CD4-positive, alpha-beta T cell (primary cell): ENCODE measurements at regions not wholly inside any gene's neighbourhood (a gene's known extent, or its start where the extent isn't known, plus 50 kb on each side); places are given as distances from the start of the nearest gene placed in this dataset.
"Not testable (repeated sequence)": the region's sequence is repeated elsewhere in the genome, so short reads cannot be mapped to it uniquely, and the experiment has no call there.

Source experiments
- ATAC-seq: fragments of 200-7000 bp; cut with Tn5 transposase; one replicate; pipeline ENCODE4 v1.10.0; 2022; ENCODE audit warnings: mild to moderate bottlenecking; ENCODE audit not compliant: poor library complexity
- CTCF ChIA-PET: fragments of 350-600 bp; sonication (Branson Sonifier 250); formaldehyde crosslinking; loops from one replicate; lab custom pipeline; 2021; ENCODE audit warnings: antibody characterized with exemption, inconsistent platforms; lab: Charles Lee
- POLR2A ChIA-PET: fragments of 350-600 bp; sonication (Branson Sonifier 250); formaldehyde crosslinking; loops from one replicate; lab custom pipeline; 2021; ENCODE audit warnings: antibody characterized with exemption, inconsistent platforms; lab: Charles Lee
- DNase-seq, 14 experiments: peaks; one replicate each; pipeline ENCODE4 v3.0.0-alpha.2; 2013 to 2020; ENCODE audit warnings: mixed read lengths in 2 of 14
- H3K27ac ChIP-seq, 2 donors: one replicate each; pipeline versions ENCODE4 v1.5.1 to v1.7.0; 2013; ENCODE audit warnings: low read length in 2 of 2, low read depth in 1 of 2, mild to moderate bottlenecking in 1 of 2
- H3K27me3 ChIP-seq, 2 experiments: 1 replicate in 1 of 2; 2 replicates in 1 of 2; pipeline versions ENCODE4 v1.6.1 to v1.7.0; 2013; ENCODE audit warnings: low read length in 2 of 2, control low read depth in 1 of 2, mild to moderate bottlenecking in 1 of 2, moderate library complexity in 1 of 2; ENCODE audit not compliant: insufficient read depth in 2 of 2, control insufficient read depth in 1 of 2
- H3K36me3 ChIP-seq: one replicate; pipeline ENCODE4 v1.6.1; 2013; ENCODE audit warnings: low read length, control low read depth; ENCODE audit not compliant: insufficient read depth
- H3K4me1 ChIP-seq: one replicate; pipeline ENCODE4 v1.6.1; 2013; ENCODE audit warnings: low read length, control low read depth; ENCODE audit not compliant: insufficient read depth
- H3K4me3 ChIP-seq: one replicate; pipeline ENCODE4 v1.5.1; 2013; ENCODE audit warnings: mild to moderate bottlenecking, low read length, moderate library complexity
- H3K9me3 ChIP-seq, 2 experiments: 1 replicate in 1 of 2; 2 replicates in 1 of 2; pipeline versions ENCODE4 v1.6.1 to v1.7.0; 2013; ENCODE audit warnings: low read length in 2 of 2, mild to moderate bottlenecking in 2 of 2, control low read depth in 1 of 2, moderate library complexity in 1 of 2; ENCODE audit not compliant: control insufficient read depth in 1 of 2, insufficient read depth in 1 of 2
- H3K27ac Mint-ChIP-seq: one replicate; pipeline ENCODE4 v1.8.0; 2020; ENCODE audit warnings: mixed read lengths
- H3K27me3 Mint-ChIP-seq: one replicate; pipeline ENCODE4 v1.8.0; 2021; ENCODE audit warnings: mixed read lengths
- H3K36me3 Mint-ChIP-seq: one replicate; pipeline ENCODE4 v1.8.0; 2021; ENCODE audit warnings: low read depth, mixed read lengths
- H3K4me1 Mint-ChIP-seq: one replicate; pipeline ENCODE4 v1.8.0; 2021; ENCODE audit warnings: low read depth, mixed read lengths
- H3K4me3 Mint-ChIP-seq: one replicate; pipeline ENCODE4 v1.8.0; 2020; ENCODE audit warnings: mild to moderate bottlenecking, mixed read lengths
- H3K9me3 Mint-ChIP-seq: one replicate; pipeline ENCODE4 v1.8.0; 2020; ENCODE audit warnings: mixed read lengths
- intact Hi-C, 2 experiments: fragments of 100-400 bp; cut with DNase I in 1 of 2; cut with micrococcal nuclease in 1 of 2; formaldehyde crosslinking; loops; one replicate each; pipeline versions ENCODE4 v1.15.1 to v1.9.0; 2023 to 2025; cut with DNase I, micrococcal nuclease
- TF ChIP-seq, protein P1 (sequence below): fragments of 200-600 bp; IDR thresholded peaks from one replicate; pipeline ENCODE4 v1.8.0; 2022; ENCODE audit warnings: antibody characterized with exemption, mild to moderate bottlenecking

DNA sequence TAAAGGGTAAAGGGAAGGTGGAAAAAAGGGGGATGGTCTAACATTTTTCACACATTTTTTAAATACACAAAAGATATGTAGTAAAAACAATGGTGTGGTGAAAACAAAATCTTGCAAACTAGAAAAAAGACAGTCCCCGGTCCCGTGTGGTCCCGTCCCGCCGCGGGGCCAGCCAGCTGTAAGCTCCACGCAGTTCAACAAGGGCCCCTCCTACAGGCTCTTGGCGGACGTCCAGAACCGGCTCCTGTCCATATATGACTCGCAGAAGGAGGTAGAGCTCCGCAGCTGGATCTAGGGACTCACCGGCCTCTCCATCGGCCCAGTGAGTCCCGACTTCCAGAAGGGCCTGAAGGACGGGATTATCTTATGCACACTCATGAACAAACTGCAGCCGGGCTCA lies 455.1 kb downstream of the TUBA3C start:
- DNase-seq, intact Hi-C loops, H3K9me3 Mint-ChIP-seq, H3K4me1 Mint-ChIP-seq, H3K4me3 Mint-ChIP-seq, H3K27ac Mint-ChIP-seq, H3K36me3 ChIP-seq, CTCF ChIA-PET, H3K27ac ChIP-seq, H3K4me1 ChIP-seq, H3K27me3 Mint-ChIP-seq, POLR2A ChIA-PET, H3K27me3 ChIP-seq, H3K36me3 Mint-ChIP-seq, H3K9me3 ChIP-seq, ATAC-seq, H3K4me3 ChIP-seq: not testable (repeated sequence)

DNA sequence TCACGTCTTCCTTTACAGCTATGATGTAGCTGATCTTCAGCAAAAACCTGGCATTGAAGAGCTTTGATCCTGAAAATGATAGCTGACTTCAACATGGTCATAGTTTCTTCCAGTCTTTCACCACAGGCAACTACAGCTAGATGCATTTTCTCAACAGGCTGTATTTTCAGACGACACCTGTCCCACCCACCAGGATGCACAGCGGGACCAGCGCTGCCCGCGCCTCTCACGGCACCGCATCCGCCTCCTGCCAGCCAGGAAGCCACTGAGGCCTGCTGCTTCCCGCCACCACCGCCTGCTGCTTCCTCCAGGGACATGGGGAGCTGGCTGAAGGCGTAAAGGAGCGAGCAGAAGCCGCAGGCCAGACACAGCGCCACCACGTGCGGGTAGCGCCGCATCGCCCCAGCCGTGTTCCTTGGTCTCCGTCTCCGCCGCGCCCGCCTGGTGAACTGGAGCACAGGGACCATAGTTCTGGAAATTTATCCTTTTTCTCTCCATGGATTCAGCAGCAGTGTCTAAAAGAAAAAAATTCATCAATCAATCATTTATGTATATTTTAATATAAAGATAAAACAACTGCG lies 456.3 kb downstream of the TUBA3C start:
- H3K4me3 ChIP-seq, H3K27ac Mint-ChIP-seq, ATAC-seq, intact Hi-C loops, H3K36me3 Mint-ChIP-seq, H3K27me3 ChIP-seq, POLR2A ChIA-PET, CTCF ChIA-PET, H3K36me3 ChIP-seq, H3K27me3 Mint-ChIP-seq, H3K4me3 Mint-ChIP-seq, H3K27ac ChIP-seq, DNase-seq, H3K9me3 ChIP-seq, H3K4me1 ChIP-seq, H3K9me3 Mint-ChIP-seq, H3K4me1 Mint-ChIP-seq: not testable (repeated sequence)

DNA sequence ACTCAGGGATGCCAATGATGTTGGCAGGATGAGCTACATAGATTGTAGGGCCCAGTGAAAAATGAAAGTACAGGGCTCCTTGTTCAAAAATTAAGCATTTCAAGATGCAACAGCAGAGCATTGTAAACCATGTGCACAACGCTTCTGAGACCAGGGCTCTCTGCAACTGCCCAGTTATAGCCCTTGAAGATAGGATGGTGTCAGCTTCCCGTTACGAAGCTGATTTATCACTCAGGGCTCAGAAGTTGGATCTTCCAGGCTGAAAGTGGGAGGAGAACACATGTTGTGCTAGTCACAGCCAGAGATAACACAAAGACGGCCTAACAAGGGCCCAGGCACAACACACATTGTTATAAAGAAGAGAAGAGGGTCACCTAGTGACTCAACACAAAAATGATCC lies 466.7 kb downstream of the TUBA3C start:
- no peak overlapping the region for H3K27ac ChIP-seq
- no peak overlapping the region for H3K4me3 ChIP-seq
- H3K36me3 Mint-ChIP-seq = no peaks in the 10 kb centered on the region
- no peaks in the 10 kb centered on the region for H3K9me3 Mint-ChIP-seq
- no peak overlapping the region for H3K4me3 Mint-ChIP-seq
- ATAC-seq (no peak), DNase-seq (no peak)
- CTCF ChIA-PET = no interaction called here
- H3K4me1 ChIP-seq = no peaks in the 10 kb centered on the region
- H3K4me1 Mint-ChIP-seq = no peaks in the 10 kb centered on the region
- H3K9me3 ChIP-seq = no peaks in the 10 kb centered on the region
- no peak overlapping the region for H3K27ac Mint-ChIP-seq
- POLR2A ChIA-PET = no interaction called here
- intact Hi-C loops = no loop called here
- no peaks in the 10 kb centered on the region for H3K27me3 Mint-ChIP-seq
- no peaks in the 10 kb centered on the region for H3K27me3 ChIP-seq
- H3K36me3 ChIP-seq = no peaks in the 10 kb centered on the region
- TF ChIP-seq, protein P1, sequence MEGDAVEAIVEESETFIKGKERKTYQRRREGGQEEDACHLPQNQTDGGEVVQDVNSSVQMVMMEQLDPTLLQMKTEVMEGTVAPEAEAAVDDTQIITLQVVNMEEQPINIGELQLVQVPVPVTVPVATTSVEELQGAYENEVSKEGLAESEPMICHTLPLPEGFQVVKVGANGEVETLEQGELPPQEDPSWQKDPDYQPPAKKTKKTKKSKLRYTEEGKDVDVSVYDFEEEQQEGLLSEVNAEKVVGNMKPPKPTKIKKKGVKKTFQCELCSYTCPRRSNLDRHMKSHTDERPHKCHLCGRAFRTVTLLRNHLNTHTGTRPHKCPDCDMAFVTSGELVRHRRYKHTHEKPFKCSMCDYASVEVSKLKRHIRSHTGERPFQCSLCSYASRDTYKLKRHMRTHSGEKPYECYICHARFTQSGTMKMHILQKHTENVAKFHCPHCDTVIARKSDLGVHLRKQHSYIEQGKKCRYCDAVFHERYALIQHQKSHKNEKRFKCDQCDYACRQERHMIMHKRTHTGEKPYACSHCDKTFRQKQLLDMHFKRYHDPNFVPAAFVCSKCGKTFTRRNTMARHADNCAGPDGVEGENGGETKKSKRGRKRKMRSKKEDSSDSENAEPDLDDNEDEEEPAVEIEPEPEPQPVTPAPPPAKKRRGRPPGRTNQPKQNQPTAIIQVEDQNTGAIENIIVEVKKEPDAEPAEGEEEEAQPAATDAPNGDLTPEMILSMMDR = no peak

DNA sequence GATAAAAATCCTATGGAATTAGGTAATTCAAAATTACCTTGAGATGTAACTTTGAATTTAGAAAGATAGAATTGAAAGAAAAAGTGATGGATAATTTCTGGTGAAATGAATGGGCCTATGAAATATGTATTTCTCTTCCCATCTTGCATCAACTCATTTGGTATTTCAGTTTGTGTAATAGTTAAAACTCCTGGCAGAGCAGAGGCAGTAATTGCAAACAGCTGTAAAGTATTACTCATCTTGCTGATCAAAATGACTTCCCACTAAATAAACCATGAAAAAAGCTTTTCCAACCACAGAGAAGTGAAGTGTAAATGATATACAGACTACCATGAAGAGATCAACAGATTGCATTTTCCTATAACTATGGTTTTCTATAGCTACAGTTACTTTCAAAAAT lies 471.0 kb downstream of the TUBA3C start:
- H3K36me3 ChIP-seq, intact Hi-C loops, H3K36me3 Mint-ChIP-seq, POLR2A ChIA-PET, ATAC-seq, H3K9me3 ChIP-seq, H3K4me3 ChIP-seq, H3K4me3 Mint-ChIP-seq, H3K27ac Mint-ChIP-seq, H3K4me1 Mint-ChIP-seq, H3K27ac ChIP-seq, DNase-seq, H3K9me3 Mint-ChIP-seq, H3K27me3 Mint-ChIP-seq, H3K27me3 ChIP-seq, CTCF ChIA-PET, H3K4me1 ChIP-seq: not testable (repeated sequence)

DNA sequence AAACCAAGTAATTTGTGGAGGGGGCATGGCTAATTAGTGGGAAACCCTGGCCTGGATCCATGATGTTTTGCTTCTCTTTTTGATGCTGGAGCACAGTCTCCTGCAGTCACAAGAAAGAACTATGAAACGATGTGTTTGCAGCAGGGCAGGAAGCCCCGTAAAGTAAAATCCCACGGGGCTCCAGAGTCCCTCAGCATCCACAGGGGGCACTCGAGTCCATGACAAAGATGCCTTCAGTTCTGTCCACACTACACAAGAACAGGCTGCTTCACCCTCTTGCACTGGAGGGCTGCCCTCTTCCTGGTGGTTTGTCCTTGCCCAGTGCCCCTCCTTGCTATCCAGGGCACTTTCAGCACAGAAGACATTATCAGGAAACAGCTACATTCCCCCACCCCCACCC lies 475.1 kb downstream of the TUBA3C start:
- H3K27me3 ChIP-seq, H3K4me3 ChIP-seq, POLR2A ChIA-PET, H3K36me3 Mint-ChIP-seq, H3K27ac ChIP-seq, CTCF ChIA-PET, H3K27ac Mint-ChIP-seq, DNase-seq, H3K36me3 ChIP-seq, H3K4me3 Mint-ChIP-seq, H3K4me1 Mint-ChIP-seq, H3K9me3 ChIP-seq, H3K9me3 Mint-ChIP-seq, H3K4me1 ChIP-seq, ATAC-seq, H3K27me3 Mint-ChIP-seq, intact Hi-C loops: not testable (repeated sequence)

DNA sequence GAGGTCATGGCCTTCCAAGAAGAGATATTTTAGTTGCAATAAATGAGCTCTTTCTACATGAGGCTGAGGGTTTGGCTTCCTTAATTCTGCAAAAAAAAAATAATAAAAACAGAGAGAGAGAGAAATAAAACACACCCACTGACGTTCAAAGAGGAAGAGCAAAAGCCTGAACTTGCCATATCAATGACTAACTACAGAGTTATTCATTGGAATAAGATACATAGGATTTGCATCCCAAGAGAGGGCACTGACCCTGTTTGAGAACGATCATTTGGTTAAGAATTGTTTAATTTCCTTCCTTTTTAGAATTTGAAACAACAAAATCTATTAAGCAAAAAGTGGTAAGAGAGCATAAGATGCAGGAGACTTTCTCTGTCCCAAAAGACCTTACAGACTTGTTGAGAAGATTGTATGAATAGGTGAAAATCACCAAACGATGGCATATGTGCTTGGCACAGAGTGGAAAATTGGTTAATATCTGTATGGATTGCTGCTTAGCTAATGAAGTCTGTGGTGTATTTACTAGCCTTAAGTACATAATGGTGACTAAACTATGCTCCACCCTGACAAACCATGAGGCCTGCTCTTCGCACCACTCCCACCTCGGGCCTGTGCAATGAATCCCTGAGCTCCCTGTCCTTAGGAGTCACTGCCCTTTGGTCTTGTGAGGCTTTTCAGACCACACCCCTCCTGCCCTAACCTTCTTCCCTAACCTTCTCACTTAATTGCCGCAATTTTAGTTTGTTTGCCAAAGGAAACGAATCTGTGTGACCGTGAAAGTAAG lies 479.0 kb downstream of the TUBA3C start:
- H3K27ac ChIP-seq, DNase-seq, H3K4me3 Mint-ChIP-seq, H3K9me3 Mint-ChIP-seq, H3K27me3 Mint-ChIP-seq, H3K4me3 ChIP-seq, CTCF ChIA-PET, H3K4me1 ChIP-seq, intact Hi-C loops, ATAC-seq, POLR2A ChIA-PET, H3K36me3 Mint-ChIP-seq, H3K27me3 ChIP-seq, H3K27ac Mint-ChIP-seq, H3K9me3 ChIP-seq, H3K36me3 ChIP-seq, H3K4me1 Mint-ChIP-seq: not testable (repeated sequence)
